ENCODE measurements at regions not wholly inside any gene's neighbourhood (a gene's known extent, or its start where the extent isn't known, plus 50 kb on each side); places are given as distances from the start of the nearest gene placed in this dataset.

DNA sequence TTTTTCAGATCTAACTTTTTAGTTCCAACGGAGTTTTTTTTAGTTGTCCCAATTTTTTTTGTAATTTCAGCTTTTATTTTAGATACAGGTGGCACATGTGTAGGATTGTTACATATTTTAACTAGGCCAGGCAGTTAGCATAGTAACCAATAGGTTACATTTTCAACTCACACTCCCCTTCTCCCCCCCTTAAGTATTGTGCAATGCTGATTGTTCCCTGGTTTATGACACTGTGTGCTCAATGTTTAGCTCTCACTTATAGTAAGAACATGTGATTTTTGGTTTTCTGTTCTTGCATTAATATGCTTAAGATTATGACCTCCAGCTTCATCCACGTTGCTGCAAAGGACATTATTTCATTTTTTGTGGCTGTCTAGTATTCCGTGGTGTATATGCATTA lies 503.2 kb downstream of the CDH9 start:
- 60% methylated on average over 3 of the region's 3 CpGs for WGBS
- H3K4me3 ChIP-seq, result no peak overlapping the region
- DNase-seq (ENCODE audit: low spot score in 2 of 2), result no peak

DNA sequence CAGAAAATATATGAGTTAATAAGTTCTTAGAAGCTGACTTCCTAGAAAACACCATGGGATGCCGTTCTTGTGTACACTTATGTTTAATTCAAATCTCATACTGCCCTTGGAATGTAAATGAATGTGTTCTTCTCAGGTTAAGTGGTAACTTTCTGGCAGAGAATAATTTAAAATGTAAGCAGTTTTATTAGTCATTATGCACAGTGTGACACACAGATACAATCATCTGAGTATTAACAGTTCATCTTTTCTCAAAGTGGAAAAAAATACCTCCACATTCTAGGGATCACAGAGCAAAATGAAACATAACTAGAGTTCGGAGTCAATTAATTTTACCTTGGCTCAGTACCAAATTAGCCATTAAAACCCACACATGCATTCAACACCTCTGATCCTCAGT lies 508.1 kb downstream of the CDH9 start:
- WGBS, result 76% methylated on average over 2 of the region's 2 CpGs
- H3K27me3 ChIP-seq, result no peaks in the 10 kb centered on the region
- TF ChIP-seq, protein P1, sequence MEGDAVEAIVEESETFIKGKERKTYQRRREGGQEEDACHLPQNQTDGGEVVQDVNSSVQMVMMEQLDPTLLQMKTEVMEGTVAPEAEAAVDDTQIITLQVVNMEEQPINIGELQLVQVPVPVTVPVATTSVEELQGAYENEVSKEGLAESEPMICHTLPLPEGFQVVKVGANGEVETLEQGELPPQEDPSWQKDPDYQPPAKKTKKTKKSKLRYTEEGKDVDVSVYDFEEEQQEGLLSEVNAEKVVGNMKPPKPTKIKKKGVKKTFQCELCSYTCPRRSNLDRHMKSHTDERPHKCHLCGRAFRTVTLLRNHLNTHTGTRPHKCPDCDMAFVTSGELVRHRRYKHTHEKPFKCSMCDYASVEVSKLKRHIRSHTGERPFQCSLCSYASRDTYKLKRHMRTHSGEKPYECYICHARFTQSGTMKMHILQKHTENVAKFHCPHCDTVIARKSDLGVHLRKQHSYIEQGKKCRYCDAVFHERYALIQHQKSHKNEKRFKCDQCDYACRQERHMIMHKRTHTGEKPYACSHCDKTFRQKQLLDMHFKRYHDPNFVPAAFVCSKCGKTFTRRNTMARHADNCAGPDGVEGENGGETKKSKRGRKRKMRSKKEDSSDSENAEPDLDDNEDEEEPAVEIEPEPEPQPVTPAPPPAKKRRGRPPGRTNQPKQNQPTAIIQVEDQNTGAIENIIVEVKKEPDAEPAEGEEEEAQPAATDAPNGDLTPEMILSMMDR (IDR thresholded peaks at IDR 0.05), result no peak
- TF ChIP-seq POLR2AphosphoS5 (IDR thresholded peaks at IDR 0.05), result no peak
- TF ChIP-seq POLR2A (IDR thresholded peaks at IDR 0.05), result no peak
- TF ChIP-seq EP300 (IDR thresholded peaks at IDR 0.05), result no peak
- H3K27ac ChIP-seq, result no peak overlapping the region
- DNase-seq (ENCODE audit: low spot score in 2 of 2), result no peak
- H3K9me3 ChIP-seq, result no peaks in the 10 kb centered on the region
- no peaks in the 10 kb centered on the region for H3K36me3 ChIP-seq
- no peaks in the 10 kb centered on the region for H3K4me1 ChIP-seq
- H3K4me3 ChIP-seq, result no peak overlapping the region

More for the DNA sequence above, 503.2 kb downstream of the CDH9 start:
- Histone ChIP-seq H3K4me1 (no peaks in the 10 kb centered on the region), H3K36me3 (no peaks in the 10 kb centered on the region), H3K27me3 (no peaks in the 10 kb centered on the region), H3K9me3 (no peaks in the 10 kb centered on the region), H3K27ac (no peak overlapping the region)
- TF ChIP-seq, protein P1 (IDR thresholded peaks at IDR 0.05), result no peak
- TF ChIP-seq EP300 (IDR thresholded peaks at IDR 0.05) (no peak), POLR2AphosphoS5 (IDR thresholded peaks at IDR 0.05) (no peak), POLR2A (IDR thresholded peaks at IDR 0.05) (no peak)

DNA sequence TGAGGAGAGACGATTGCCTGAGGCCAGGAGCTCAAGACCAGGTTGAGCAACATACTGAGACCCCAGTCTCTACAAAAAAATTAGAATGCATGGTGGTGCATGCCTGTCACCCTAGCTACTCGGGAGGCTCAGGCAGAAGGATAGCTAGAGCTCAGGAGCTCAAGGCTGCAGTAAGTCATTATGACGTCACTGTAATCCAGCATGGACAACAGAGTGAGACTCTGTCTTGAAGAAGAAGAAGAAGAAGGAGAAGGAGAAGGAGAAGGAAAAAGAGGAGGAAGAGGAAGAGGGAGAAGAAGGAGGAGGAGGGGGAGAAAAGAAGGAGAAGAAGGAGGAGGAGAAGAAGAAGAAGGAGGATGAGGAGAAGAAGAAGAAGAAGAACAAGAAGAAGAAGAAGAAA lies 519.1 kb downstream of the CDH9 start:
- H3K36me3 ChIP-seq, result no peaks in the 10 kb centered on the region
- H3K27me3 ChIP-seq, result no peaks in the 10 kb centered on the region
- WGBS, result 66% methylated on average over 3 of the region's 3 CpGs
- no peak overlapping the region for H3K4me3 ChIP-seq
- TF ChIP-seq POLR2A (IDR thresholded peaks at IDR 0.05), result no peak
- TF ChIP-seq, protein P1 (IDR thresholded peaks at IDR 0.05), result no peak
- TF ChIP-seq POLR2AphosphoS5 (IDR thresholded peaks at IDR 0.05), result no peak
- no peak for TF ChIP-seq EP300 (IDR thresholded peaks at IDR 0.05)
- no peak overlapping the region for H3K27ac ChIP-seq
- no peaks in the 10 kb centered on the region for H3K4me1 ChIP-seq
- DNase-seq (ENCODE audit: low spot score in 2 of 2), result no peak
- H3K9me3 ChIP-seq, result no peaks in the 10 kb centered on the region

DNA sequence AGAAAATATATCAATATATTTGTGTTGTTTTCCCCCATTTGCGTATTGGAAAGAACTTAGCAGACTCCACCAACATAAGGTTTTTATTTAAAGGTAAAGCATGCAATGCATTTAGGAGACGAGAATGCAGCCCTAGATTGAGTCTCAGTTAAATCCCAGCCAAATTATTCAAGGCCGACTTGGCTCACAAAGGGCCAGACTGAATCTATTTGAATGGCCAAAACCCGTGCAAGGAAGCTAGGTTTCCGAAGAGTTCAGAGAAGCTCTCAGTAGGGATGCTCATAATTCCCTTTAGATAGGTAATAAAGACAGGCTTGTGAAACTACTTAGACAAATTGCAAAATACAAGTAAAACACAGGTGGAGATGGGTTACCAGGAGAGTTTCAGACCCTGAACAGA lies 520.3 kb downstream of the CDH9 start:
- 74% methylated on average over 5 of the region's 5 CpGs for WGBS
- H3K27ac ChIP-seq, result no peak overlapping the region
- DNase-seq (ENCODE audit: low spot score in 2 of 2), result no peak
- no peaks in the 10 kb centered on the region for H3K4me1 ChIP-seq
- TF ChIP-seq, protein P1 (IDR thresholded peaks at IDR 0.05), result no peak
- TF ChIP-seq EP300 (IDR thresholded peaks at IDR 0.05), result no peak
- no peak for TF ChIP-seq POLR2AphosphoS5 (IDR thresholded peaks at IDR 0.05)
- H3K36me3 ChIP-seq, result no peaks in the 10 kb centered on the region
- no peaks in the 10 kb centered on the region for H3K27me3 ChIP-seq
- H3K9me3 ChIP-seq, result no peaks in the 10 kb centered on the region
- no peak overlapping the region for H3K4me3 ChIP-seq

DNA sequence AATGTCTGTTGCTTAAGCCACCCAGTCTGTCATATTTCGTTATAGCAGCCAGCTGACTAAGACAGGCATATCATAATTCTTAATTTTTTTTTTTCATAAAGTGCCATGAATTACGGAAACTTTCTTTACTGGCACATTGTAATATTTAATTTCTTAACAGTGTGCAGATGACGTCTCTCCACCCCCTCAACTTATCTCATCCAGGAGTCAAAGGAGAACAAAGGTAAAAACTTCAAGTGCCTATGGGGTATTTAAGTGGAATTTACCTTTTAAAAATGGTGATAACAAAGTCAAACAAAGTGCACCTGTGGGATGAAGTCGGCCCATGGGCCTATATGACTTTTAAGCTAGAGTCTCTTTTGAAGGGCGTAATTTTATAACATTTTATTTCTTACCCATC lies 539.4 kb downstream of the CDH9 start:
- TF ChIP-seq, protein P1 (IDR thresholded peaks at IDR 0.05), result no peak
- no peak for TF ChIP-seq EP300 (IDR thresholded peaks at IDR 0.05)
- Histone ChIP-seq H3K4me3 (no peak overlapping the region), H3K27ac (no peak overlapping the region), H3K27me3 (no peaks in the 10 kb centered on the region), H3K9me3 (peaks cover 5% of the 10 kb centered on the region), H3K36me3 (no peaks in the 10 kb centered on the region), H3K4me1 (no peaks in the 10 kb centered on the region)
- no peak for DNase-seq (ENCODE audit: low spot score in 2 of 2)
- WGBS, result 50% methylated on average over 5 of the region's 5 CpGs

Measured in suprapubic skin (tissue), 4 donors.